GM21723 (cell line): ENCODE measurements at regions not wholly inside any gene's neighbourhood (a gene's known extent, or its start where the extent isn't known, plus 50 kb on each side); places are given as distances from the start of the nearest gene placed in this dataset.

ENCODE experiments used
- ATAC-seq: cut with Tn5 transposase; IDR thresholded peaks from one replicate; pipeline ENCODE4 v1.9.1; 2021; ENCODE audit warnings: mild to moderate bottlenecking, moderate library complexity; ENCODE audit not compliant: unreplicated experiment

- ATAC-seq = no peak
Observed at GRCh38 chr10:61108915-61109314, 164.9 kb upstream of the RHOBTB1 start.

GRCh38 chr10:61100887-61101286 lies 156.9 kb upstream of the RHOBTB1 start:
- ATAC-seq = no peak

- no peak for ATAC-seq
Observed at GRCh38 chr10:61099756-61100155, 155.8 kb upstream of the RHOBTB1 start.

GRCh38 chr10:61098966-61099365 lies 155.0 kb upstream of the RHOBTB1 start:
- ATAC-seq = no peak

- ATAC-seq = no peak
Observed at GRCh38 chr10:61097026-61097425, 153.0 kb upstream of the RHOBTB1 start.

GRCh38 chr10:61096056-61096455 lies 152.1 kb upstream of the RHOBTB1 start:
- ATAC-seq = no peak

GRCh38 chr10:61091531-61091930 lies 147.5 kb upstream of the RHOBTB1 start:
- no peak for ATAC-seq

GRCh38 chr10:61089251-61089650 lies 145.3 kb upstream of the RHOBTB1 start:
- no peak for ATAC-seq

- ATAC-seq = no peak
Observed at GRCh38 chr10:61084493-61084892, 140.5 kb upstream of the RHOBTB1 start.

- ATAC-seq = no peak
Observed at GRCh38 chr10:61081301-61081700, 137.3 kb upstream of the RHOBTB1 start.

GRCh38 chr10:61078542-61079275 lies 134.7 kb upstream of the RHOBTB1 start:
- no peak for ATAC-seq

- ATAC-seq = no peak
Observed at GRCh38 chr10:61076572-61077114, 132.7 kb upstream of the RHOBTB1 start.

GRCh38 chr10:61073391-61073790 lies 129.4 kb upstream of the RHOBTB1 start:
- no peak for ATAC-seq

GRCh38 chr10:61071580-61071979 lies 127.6 kb upstream of the RHOBTB1 start:
- ATAC-seq = no peak

- ATAC-seq = no peak
Observed at GRCh38 chr10:61068471-61068870, 124.5 kb upstream of the RHOBTB1 start.

GRCh38 chr10:61067671-61068336 lies 123.8 kb upstream of the RHOBTB1 start:
- no peak for ATAC-seq

- no peak for ATAC-seq
Observed at GRCh38 chr10:61066661-61067344, 122.8 kb upstream of the RHOBTB1 start.

GRCh38 chr10:61065051-61065450 lies 121.1 kb upstream of the RHOBTB1 start:
- no peak for ATAC-seq

- no peak for ATAC-seq
Observed at GRCh38 chr10:61064356-61064755, 120.4 kb upstream of the RHOBTB1 start.

- ATAC-seq = no peak
Observed at GRCh38 chr10:61063901-61064300, 119.9 kb upstream of the RHOBTB1 start.

GRCh38 chr10:61063034-61063433 lies 119.0 kb upstream of the RHOBTB1 start:
- no peak for ATAC-seq
